ENCODE measurements at regions not wholly inside any gene's neighbourhood (a gene's known extent, or its start where the extent isn't known, plus 50 kb on each side); places are given as distances from the start of the nearest gene placed in this dataset.
A peak's percentile ranks its signal among the peaks of the same experiment; 100 is the strongest.
"Not testable (repeated sequence)": the region's sequence is repeated elsewhere in the genome, so short reads cannot be mapped to it uniquely, and the experiment has no call there.

DNA sequence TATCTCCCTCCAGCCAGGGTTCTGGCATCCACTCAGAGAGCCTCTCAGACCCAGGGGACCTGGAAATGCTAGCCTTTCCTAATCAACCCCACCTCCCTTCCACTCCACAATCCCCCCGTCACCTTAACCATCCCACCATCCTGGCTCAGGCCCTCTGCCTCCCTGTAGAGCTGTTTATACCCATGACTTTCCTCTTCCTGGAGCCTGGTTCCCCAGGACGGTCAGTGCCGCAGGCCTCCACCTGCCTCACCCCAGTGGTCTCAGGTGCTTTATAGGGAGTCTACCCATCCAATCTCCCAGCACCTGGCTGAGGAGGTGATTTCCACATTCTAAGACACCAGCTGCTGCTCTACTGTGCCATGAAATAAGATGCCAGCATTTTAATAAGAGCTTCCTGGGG lies 1159.5 kb downstream of the TBC1D22A start:
- no peak for DNase-seq (ENCODE audit: low read depth)

DNA sequence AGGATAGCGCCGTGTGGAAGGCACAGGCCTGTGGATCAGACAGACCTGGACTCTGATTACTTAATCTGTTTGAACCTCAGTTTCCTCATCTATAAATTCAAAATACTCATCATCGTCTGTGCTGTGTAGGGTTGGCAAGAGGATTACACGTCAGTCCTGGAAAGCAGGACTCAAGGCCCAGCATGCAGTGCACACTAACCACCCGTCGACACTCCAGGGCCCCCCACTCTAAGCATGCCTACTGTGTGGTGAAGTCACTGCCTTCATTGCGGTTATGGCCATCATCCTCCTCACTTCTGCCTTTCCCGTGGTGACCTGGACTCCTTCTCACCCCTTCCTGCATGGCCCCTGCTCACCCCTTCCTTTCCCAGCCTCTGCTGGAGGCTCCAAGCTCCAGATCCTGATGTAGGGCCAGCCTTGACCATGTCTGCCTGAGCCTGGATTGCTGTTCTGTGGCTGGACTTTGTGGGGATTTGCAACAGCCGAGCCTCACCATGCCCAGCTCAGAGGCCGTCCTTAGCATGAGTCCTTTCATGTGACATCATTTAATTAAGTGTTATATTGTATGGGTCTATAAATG lies 1158.0 kb downstream of the TBC1D22A start:
- no peak for DNase-seq (ENCODE audit: low read depth)

DNA sequence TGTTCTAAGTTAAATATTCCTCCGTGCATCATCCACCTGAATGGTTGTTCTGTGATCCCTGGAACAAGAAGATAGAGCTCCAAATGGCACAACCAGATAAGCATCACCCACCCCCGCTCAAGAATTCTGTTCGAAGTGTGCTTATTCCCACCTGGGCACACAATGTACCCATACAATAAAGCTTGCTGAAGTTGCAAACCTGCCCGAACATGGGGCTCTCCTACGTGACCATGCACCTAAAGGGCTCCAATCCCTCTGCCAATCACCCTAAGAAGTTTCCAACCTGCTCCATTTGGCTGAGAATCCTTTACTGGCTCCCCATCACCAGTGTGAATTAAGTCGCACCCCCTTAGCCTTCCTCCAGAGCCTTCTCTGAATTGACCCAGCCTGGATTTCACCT lies 1157.4 kb downstream of the TBC1D22A start:
- no peak for DNase-seq (ENCODE audit: low read depth)

DNA sequence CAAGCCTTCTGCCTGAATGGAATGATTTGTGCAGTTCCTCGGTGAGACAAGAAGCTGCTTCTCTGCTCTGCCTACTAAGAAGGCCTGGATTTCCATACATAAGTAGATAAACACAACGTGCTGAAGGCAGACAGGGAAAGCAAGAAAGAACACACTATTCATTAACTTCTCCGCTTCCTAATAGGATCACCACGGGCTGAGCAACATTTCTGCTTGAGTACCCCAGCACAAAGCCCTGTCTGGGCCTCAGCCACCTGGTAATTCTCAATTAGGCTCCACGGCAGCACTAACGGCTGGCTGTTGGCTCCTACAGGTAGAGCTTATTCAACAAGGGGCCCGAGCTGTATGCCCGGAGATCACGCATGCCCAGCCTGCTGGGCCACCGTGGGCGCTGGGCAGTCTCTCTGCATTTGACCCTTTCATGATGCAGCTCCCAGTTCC lies 1156.6 kb downstream of the TBC1D22A start:
- no peak for DNase-seq (ENCODE audit: low read depth)

DNA sequence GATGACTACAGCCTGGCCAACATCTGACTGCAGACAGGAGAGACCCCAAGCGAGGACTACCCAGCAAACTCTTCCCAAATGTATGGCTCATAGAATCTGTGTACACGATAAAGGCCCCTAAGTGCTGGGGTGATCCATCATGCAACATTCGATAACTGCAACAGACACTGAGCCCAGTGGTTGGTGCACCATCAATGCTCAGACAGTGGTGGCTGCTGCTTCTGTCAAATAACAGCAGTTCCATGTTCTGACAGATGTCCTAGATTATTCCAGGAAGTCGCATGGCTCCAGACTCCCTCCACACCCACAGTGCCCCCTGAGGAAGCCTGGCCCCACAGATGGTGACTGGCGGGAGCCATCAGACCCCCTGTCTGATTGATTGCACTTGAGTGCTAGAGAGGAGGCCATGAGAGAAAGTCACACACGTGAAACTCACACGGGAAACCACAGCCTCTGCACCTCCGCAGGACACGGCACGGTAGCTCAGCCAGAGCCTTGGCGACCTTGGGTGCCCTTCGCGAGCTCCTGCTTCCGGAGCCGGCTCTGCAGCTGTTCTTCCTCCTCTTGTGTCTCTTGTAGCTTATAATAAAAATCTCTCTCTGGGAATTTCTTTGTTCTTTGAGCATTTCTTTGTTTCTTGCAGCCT lies 1155.9 kb downstream of the TBC1D22A start:
- peak; percentile 2 for DNase-seq (ENCODE audit: low read depth)

DNA sequence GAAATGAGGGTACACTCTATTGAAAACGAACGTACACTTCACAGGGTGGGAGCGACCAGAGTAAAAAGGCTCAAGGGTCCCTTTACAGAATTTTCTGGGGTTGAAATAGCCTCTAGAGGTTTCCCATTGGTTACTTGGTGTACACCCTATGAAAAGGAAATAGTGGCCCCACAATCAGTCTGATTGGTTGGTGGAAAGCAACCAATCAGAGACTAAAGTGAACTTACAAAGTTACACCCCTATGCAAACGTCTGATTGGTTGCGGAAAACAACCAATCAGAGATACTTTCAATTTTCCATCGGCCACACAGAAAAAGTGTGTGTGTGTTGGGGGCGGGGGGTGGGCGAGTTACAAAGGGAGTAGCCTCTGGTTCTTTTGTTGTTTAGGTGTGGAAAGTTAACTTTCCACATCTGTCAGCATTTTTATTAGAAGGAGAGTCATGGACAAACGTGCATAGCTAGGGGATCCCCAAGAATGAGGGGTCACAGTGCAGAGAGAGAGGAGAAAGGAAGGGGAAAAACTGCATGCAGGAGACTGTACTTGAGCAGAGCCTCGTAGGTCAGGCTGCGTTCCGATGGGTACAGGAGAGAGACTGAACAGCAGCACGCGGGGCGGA lies 1152.1 kb downstream of the TBC1D22A start:
- no peak for DNase-seq (ENCODE audit: low read depth)

DNA sequence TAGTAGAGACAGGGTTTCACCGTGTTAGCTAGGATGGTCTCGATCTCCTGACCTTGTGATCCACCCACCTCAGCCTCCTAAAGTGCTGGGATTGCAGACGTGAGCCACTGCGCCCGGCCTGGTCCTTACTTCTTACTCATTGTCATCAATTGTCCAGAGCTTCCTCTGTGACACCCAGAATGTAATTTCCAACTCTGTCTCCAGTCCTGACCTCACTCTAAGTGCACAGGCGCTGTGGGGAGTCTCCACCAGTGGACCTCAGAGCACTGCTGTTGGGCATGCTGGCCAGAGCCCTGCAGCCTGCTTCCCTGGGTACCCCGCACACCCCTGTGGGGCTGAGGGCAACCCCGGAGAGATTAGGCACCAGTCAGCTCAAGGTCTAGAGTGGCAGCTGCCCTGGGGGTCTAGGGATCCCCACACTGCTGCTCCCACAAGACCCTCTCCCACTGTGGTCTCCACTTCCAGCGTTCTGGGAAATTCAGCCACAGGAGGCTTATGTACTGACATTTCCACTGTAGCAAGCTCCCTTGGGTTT lies 1140.3 kb downstream of the TBC1D22A start:
- DNase-seq (ENCODE audit: low read depth), result no peak

DNA sequence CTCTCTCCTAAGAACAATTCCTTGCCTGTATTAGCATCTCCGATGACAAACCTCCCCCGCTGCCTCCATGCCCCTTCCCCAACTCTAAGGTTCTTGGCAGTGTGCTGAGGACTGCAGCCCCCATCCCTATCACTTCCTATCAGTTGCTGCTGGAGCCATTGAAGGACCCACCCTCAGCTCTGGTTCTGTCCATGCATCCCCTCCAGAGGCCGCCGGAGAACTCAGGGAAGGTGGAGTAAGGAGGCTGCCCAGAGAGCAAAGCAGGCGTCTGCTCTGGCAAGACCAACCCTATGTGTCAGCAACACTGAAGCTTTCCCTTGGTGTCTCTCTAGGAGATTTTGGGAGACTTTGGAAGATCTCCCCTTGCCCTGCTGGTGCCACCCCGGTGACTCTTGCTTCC lies 1139.5 kb downstream of the TBC1D22A start:
- DNase-seq (ENCODE audit: low read depth), result no peak

DNA sequence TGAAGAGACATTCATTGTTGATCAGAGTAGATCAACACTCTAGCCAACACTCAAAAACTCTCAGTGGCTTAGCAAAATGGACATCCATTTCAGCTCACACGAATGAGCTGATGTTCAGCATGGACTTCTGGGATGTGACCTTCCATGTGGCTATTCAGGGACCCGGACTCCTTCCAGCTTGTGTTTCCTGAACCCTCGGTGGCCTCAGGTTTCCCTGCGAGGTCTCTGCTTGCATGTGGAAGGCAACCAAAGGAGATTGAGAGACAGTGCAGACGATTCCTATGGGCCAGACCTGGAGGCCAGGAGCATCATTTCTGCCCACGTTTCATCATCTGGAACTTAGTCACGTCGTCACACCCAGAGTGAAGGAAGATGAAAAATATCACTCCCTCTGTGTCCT lies 1137.4 kb downstream of the TBC1D22A start:
- no peak for DNase-seq (ENCODE audit: low read depth)

DNA sequence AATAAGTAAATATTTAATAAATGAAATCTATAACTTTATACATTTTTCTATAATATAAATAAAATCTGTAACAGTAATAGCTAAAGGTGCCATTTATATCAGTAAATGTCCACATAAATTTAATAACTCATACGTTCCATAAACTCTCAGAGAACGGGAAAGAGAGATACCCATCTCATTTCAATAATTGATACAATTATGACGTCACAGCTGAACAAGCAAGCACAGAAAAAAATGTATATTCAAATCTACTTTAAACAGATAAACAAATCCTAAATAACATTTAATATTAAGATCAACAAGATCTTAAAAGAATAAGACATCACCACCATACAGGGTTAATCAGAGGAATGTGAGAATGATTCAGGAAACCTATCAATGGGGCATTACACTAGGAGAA lies 1136.5 kb downstream of the TBC1D22A start:
- no peak for DNase-seq (ENCODE audit: low read depth)

DNA sequence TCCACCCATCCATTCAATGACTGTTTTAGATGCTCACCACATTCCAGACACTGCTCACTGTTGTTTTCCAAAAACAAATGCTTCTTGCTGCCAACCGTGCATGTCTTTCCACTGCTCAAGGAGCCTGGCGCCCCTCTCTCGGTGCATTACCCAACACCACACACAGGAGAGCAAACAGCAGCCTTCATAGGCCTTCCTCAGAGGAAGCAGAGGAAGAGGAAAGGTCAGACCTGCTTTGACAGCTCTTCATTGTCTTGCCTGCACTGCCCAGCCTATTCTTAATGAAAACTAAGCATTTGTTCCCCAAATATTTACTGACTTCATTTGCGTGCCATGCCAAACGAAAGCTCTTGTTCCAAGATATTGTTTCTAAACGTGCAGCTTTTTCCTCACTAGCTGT lies 1129.2 kb downstream of the TBC1D22A start:
- DNase-seq (ENCODE audit: low read depth), result no peak

DNA sequence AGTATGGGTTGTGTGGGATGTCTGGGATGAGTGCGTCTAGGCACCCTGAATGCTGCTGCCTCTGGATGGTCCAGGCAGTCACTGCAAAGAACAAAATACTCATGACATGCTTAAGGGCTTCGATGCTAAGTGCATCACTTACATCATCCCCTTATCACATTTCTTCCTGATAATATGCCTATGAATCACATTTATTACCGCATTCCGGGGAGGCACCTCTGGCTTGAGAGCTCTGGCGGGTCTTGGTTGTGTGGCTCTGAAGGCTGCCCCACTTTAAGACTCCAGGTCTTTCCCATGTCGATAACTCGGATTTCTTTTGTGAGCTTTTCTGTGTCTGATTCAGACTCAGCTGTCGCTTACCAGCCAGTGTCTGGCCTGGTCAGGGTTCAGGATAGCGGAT lies 1126.4 kb downstream of the TBC1D22A start:
- no peak for DNase-seq (ENCODE audit: low read depth)

DNA sequence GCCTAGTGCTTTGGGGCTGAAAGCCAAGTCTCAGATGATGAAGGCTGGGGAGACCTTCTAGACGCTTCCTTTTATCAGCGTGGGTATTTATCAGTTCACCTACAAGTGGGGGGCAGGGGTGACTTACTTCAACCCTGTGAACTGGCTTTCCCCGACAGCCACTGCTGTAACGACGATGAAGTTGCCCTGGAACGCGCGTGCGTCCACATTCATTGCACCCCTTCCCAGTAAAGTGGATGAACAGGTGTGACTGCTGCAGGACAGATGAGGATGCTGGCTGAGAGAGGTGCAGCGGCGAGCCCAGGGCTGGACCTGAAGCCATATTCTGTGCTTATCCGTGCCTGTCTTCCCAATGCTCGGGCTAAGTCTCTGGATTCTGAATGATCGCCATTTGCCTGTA lies 1122.3 kb downstream of the TBC1D22A start:
- no peak for DNase-seq (ENCODE audit: low read depth)

DNA sequence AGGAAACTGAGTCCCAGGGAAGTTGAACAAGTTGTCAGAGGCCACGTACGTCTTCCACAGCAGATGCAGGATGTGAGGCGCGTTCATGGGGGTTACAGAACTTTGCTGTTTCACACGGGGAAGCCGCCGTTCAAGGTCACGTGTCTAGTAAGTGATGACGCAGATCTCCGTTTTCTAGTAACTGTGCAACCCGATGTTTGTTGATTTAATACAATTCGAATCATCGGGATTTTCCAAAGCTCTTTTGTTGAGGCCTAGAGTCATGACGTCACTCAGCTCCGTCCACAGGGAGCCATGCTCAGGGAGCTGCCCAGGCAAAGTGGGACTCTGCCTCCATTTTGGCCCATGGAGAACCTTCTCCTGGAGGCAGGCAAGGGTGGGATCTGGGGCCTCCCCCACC lies 1121.8 kb downstream of the TBC1D22A start:
- DNase-seq (ENCODE audit: low read depth), result no peak

DNA sequence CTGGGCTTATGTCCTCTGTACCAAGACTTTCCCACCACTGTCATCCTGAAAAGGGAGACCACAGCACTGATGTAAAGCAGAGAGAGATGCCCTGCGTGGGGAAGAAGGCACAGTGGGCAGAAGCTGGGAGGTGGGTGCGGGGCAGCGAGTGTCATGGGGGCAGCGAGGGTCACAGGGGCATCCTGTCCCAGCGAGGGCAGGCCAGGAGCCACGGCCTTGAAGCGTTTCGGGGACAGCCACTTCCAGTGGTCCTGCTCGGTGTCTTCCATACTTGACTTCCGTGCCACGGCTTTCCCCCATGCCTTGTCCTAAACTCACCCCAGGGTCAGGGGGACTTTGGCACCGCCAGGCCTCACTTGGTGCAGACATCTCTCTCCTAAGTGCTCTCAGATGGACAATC lies 1121.3 kb downstream of the TBC1D22A start:
- DNase-seq (ENCODE audit: low read depth), result no peak

DNA sequence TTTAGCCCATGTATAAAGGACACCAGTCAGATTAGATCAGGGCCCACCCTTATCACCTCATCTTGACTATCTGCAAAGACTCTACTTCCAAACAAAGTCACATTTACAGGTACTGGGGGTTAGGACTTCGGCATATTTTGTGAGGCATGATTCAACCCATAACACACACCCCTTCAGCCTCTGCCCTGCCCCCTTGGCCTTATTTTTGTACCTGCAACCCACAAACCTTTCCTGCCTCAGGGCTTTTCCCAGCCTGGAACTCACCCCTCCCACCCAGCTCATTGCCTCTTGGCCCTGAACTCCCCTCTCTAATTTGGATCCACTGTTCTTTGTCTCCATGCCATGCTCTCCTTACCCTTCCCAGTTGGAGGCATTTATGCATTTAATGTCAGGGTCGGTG lies 1116.9 kb downstream of the TBC1D22A start:
- DNase-seq (ENCODE audit: low read depth), result no peak

DNA sequence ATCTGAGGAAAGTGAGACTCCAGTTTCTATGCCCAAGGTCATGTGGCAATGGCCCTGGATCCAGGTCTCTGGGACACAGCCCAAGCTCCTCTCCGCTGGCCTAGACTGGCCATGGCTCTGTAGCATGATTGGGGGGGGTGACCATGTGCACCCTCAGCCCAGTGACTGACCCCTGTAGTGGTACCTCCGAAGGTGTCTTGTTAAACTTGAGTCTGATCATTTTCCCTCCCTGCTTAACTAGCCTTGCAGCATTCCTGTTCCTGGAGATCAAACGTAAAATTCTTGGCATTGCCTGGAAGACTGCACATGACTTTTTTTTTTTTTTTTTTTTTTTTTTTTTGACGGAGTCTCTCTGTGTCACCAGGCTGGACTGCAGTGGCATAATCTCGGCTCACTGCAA lies 1116.0 kb downstream of the TBC1D22A start:
- DNase-seq (ENCODE audit: low read depth), result no peak

DNA sequence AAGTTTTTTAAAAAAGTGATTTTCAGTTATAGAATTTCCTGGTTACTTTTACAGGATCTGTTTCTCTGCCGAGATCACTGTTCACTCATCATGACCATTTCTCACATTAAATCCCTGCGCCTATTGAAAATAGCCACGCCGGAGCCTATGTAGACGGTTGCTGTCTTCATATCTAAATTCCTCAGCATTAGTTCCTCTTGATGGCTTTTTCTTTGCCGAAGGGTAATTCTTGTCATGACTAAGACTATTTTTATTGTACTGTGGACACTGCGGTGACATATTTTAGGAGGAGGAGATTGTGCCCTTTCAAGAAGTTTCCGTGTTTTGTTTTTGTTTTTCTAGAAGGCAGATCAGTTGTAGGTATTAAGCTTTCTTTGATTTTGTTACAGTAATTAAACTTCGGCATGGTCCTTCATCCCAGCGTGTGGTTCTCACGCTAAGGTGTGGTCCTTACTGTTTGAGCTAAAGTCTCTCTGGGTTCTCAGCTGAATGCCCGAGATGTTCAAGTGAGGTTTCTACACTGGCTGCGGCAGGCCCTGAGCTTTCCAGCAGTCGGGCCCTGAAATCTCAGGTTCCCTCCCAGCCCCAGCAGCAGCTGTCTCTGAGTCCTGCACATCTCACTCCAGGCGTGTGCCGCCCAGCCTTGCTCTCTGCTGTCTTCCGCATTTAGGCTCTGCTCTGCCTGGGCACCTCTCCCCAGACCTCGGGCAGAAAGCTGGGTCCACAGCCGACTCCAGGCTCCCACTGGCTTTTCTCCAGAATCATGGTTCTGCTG lies 1110.5 kb downstream of the TBC1D22A start:
- no peak for DNase-seq (ENCODE audit: low read depth)

DNA sequence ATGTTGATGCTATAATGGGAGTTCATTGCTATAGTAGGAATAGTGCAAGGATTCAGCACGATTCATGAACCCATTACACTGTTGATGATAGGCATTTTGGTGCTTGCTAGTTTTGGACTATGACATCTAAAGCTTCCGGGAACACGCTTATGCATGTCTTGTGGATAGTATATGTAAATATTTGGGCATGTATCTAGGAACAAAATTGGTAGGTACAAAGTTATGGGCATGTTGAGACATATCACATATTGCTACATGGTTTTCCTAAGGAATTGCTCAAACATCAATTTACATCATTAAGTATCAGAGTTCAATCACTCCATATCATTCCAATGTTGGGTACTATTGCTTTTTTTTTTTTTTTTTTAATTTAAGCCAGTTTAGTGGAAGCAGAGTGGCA lies 1103.2 kb downstream of the TBC1D22A start:
- no peak for DNase-seq (ENCODE audit: low read depth)

DNA sequence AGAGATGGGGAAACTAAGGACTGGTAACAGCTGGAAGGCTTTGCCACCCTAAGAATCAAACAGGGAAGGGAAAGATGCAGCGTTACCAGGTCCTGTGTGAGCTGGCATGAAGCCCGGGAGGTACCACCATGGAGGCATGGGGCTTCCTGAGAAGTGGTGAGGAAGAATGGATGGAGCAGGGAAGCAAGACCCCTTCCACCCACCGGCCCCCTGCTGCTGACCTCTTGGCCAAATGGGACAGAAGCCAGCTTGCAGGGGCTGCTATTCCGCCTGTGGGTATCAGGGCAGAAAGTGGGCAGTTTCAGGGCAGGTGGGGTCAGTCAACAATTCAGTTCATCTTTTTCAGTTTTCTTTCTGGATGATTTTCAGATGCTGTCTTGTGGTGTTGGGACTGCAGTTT lies 1099.9 kb downstream of the TBC1D22A start:
- DNase-seq (ENCODE audit: low read depth), result no peak

DNA sequence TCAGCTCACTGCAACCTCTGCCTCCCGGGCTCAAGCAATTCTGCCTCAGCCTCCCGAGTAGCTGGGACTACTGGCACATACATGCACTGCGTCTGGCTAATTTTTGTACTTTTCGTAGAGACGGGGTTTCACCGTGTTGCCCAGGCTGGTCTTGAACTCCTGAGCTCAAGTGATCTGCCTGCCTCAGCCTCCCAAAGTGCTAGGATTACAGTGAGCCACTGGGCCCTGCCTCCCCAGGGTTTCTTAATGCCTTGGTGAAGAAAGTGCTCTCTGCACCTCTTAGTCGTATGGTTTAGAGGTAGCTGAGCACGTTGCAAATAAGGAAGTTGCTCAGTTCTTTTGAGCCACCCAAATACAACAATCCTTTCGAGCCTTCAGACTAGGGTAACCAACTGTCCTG lies 1098.5 kb downstream of the TBC1D22A start:
- not testable (repeated sequence) for DNase-seq (ENCODE audit: low read depth)

DNA sequence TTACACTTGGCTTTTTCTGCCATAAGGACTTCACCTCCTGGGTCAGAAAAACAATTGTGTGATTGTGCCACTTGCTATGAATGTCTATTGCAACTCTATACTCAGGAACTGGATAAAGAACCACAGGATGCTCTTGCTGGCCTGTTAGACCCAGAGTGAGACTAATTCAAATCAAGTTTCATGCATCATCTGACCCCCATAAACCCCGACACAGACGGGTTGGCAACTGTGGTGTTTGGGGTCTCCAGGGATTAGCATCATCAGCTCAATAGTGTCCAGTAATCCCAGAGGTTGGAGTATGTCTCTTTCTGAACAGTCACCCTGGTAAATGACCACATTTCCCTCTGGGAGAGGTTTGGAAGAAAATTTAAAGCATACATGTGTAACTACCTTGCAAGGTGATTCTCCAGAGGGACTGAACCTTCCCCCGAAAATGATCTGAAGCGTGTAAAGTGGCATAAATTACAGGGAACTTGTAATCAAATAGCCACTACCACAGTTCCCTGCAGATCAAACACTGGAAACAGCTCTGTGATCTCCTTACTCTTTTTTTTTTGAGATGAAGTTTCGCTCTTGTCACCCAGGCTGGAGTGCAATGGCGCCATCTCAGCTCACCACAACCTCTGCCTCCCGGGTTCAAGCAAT lies 1097.6 kb downstream of the TBC1D22A start:
- no peak for DNase-seq (ENCODE audit: low read depth)
